ENCODE measurements at regions not wholly inside any gene's neighbourhood (a gene's known extent, or its start where the extent isn't known, plus 50 kb on each side); places are given as distances from the start of the nearest gene placed in this dataset.

- H4K20me1 ChIP-seq (ENCODE audit: insufficient read depth), result no peaks in the 10 kb centered on the region
- POLR2A ChIA-PET, result no interaction called here
- no peaks in the 10 kb centered on the region for H3K9me3 ChIP-seq
- H3K4me2 ChIP-seq, result no peak overlapping the region
- H3K9me2 ChIP-seq, result no peaks in the 10 kb centered on the region
- no peaks in the 10 kb centered on the region for H3K4me1 ChIP-seq (ENCODE audit: control insufficient read depth in 1 of 2, insufficient read depth in 2 of 2, low read depth in 1 of 2, low read length in 1 of 2)
- no peaks in the 10 kb centered on the region for H3K36me3 ChIP-seq (replicated peaks in 1 of 2; ENCODE audit: control insufficient read depth in 1 of 2, insufficient read depth in 2 of 2, low read length in 1 of 2)
- CTCF ChIA-PET, result no interaction called here
- DNase-seq, result no peak
- no peak overlapping the region for H3K27ac ChIP-seq (ENCODE audit: low read depth in 2 of 2, low read length in 1 of 2)
- 41% methylated on average over 6 of the region's 7 CpGs for WGBS (ENCODE audit: low lambda C conversion rate)
- H3K27me3 ChIP-seq (ENCODE audit: insufficient read depth), result no peaks in the 10 kb centered on the region
- TF ChIP-seq POLR2AphosphoS5 (IDR thresholded peaks at IDR 0.05; ENCODE audit: low read depth, low read length) (no peak), REST (IDR thresholded peaks at IDR 0.05; ENCODE audit: low read depth, low read length) (no peak), NRF1 (IDR thresholded peaks at IDR 0.05; ENCODE audit: low read depth, low read length) (no peak), TAF1 (IDR thresholded peaks at IDR 0.05; ENCODE audit: borderline replicate concordance, low read depth, low read length) (no peak), CTCF (IDR thresholded peaks at IDR 0.05) (no peak), FOXJ3 (CRISPR knock-in tag; IDR thresholded peaks at IDR 0.05) (no peak), MXI1 (IDR thresholded peaks at IDR 0.05; ENCODE audit: low read depth, low read length) (no peak), SMC3 (IDR thresholded peaks at IDR 0.05; ENCODE audit: low read depth, low read length) (no peak), IRF3 (IDR thresholded peaks at IDR 0.05; ENCODE audit: low read depth, low read length) (no peak), RFX5 (IDR thresholded peaks at IDR 0.05; ENCODE audit: low read length) (no peak), FOSL2 (IDR thresholded peaks at IDR 0.05; ENCODE audit: borderline replicate concordance, low read depth) (no peak), SIN3A (IDR thresholded peaks at IDR 0.05; ENCODE audit: borderline replicate concordance, low read depth, low read length) (no peak), GABPA (IDR thresholded peaks at IDR 0.05; ENCODE audit: low read depth) (no peak), MEF2A (IDR thresholded peaks at IDR 0.05; ENCODE audit: borderline replicate concordance, low read depth) (no peak)
- TF ChIP-seq, protein P1, sequence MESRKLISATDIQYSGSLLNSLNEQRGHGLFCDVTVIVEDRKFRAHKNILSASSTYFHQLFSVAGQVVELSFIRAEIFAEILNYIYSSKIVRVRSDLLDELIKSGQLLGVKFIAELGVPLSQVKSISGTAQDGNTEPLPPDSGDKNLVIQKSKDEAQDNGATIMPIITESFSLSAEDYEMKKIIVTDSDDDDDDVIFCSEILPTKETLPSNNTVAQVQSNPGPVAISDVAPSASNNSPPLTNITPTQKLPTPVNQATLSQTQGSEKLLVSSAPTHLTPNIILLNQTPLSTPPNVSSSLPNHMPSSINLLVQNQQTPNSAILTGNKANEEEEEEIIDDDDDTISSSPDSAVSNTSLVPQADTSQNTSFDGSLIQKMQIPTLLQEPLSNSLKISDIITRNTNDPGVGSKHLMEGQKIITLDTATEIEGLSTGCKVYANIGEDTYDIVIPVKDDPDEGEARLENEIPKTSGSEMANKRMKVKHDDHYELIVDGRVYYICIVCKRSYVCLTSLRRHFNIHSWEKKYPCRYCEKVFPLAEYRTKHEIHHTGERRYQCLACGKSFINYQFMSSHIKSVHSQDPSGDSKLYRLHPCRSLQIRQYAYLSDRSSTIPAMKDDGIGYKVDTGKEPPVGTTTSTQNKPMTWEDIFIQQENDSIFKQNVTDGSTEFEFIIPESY (IDR thresholded peaks at IDR 0.05; ENCODE audit: borderline replicate concordance, low read depth), result no peak
- TF ChIP-seq, protein P2, sequence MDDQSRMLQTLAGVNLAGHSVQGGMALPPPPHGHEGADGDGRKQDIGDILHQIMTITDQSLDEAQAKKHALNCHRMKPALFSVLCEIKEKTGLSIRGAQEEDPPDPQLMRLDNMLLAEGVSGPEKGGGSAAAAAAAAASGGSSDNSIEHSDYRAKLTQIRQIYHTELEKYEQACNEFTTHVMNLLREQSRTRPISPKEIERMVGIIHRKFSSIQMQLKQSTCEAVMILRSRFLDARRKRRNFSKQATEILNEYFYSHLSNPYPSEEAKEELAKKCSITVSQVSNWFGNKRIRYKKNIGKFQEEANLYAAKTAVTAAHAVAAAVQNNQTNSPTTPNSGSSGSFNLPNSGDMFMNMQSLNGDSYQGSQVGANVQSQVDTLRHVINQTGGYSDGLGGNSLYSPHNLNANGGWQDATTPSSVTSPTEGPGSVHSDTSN (IDR thresholded peaks at IDR 0.05), result no peak
- H3K9ac ChIP-seq, result no peak overlapping the region
- no peak overlapping the region for H3K4me3 ChIP-seq (ENCODE audit: low read depth in 2 of 2, low read length in 1 of 2)
- no peak overlapping the region for H2AFZ ChIP-seq (ENCODE audit: low read depth)
- H3K79me2 ChIP-seq (ENCODE audit: insufficient read depth), result no peaks in the 10 kb centered on the region
- H3F3A ChIP-seq (replicated peaks; ENCODE audit: insufficient read depth), result no peaks in the 10 kb centered on the region
These were observed 109.0 kb upstream of the MAMLD1 start for GRCh38 chrX:150253959-150254620.
